SKM-1 treated with dmso at 0.1 percent for 144 hours (cell line): ENCODE measurements at regions not wholly inside any gene's neighbourhood (a gene's known extent, or its start where the extent isn't known, plus 50 kb on each side); places are given as distances from the start of the nearest gene placed in this dataset.
"Not testable (repeated sequence)": the region's sequence is repeated elsewhere in the genome, so short reads cannot be mapped to it uniquely, and the experiment has no call there.

ENCODE experiments used
- DNase-seq: peaks from one replicate; lab custom pipeline; 2025; ENCODE audit not compliant: unreplicated experiment; lab: John Stamatoyannopoulos, UW

- DNase-seq = no peak
These were observed 408.9 kb upstream of the AUTS2 start for GRCh38 chr7:69189406-69189805.

GRCh38 chr7:69190025-69190424, 408.2 kb upstream of the AUTS2 start:
- DNase-seq = no peak

- DNase-seq = no peak
These were observed 407.5 kb upstream of the AUTS2 start for GRCh38 chr7:69190763-69191162.

- DNase-seq = no peak
These were observed 406.1 kb upstream of the AUTS2 start for GRCh38 chr7:69192134-69192533.

GRCh38 chr7:69193061-69193460, 405.2 kb upstream of the AUTS2 start:
- DNase-seq = no peak

- DNase-seq = no peak
These were observed 401.7 kb upstream of the AUTS2 start for GRCh38 chr7:69196593-69196992.

- no peak for DNase-seq
These were observed 400.0 kb upstream of the AUTS2 start for GRCh38 chr7:69198250-69198649.

- DNase-seq = peak; percentile 49
These were observed 399.2 kb upstream of the AUTS2 start for GRCh38 chr7:69199041-69199440.

GRCh38 chr7:69199661-69200060, 398.6 kb upstream of the AUTS2 start:
- DNase-seq = no peak

- DNase-seq = no peak
These were observed 394.4 kb upstream of the AUTS2 start for GRCh38 chr7:69203871-69204270.

- no peak for DNase-seq
These were observed 393.3 kb upstream of the AUTS2 start for GRCh38 chr7:69204943-69205342.

GRCh38 chr7:69205581-69205980, 392.7 kb upstream of the AUTS2 start:
- DNase-seq = no peak

GRCh38 chr7:69208276-69208675, 390.0 kb upstream of the AUTS2 start:
- DNase-seq = no peak

- DNase-seq = no peak
These were observed 389.4 kb upstream of the AUTS2 start for GRCh38 chr7:69208848-69209247.

GRCh38 chr7:69211336-69211735, 386.9 kb upstream of the AUTS2 start:
- DNase-seq = no peak

GRCh38 chr7:69211739-69212138, 386.5 kb upstream of the AUTS2 start:
- DNase-seq = no peak

- no peak for DNase-seq
These were observed 384.4 kb upstream of the AUTS2 start for GRCh38 chr7:69213878-69214277.

GRCh38 chr7:69215516-69215915, 382.8 kb upstream of the AUTS2 start:
- DNase-seq = not testable (repeated sequence)

GRCh38 chr7:69217516-69218350, 380.5 kb upstream of the AUTS2 start:
- DNase-seq = no peak

- no peak for DNase-seq
These were observed 379.7 kb upstream of the AUTS2 start for GRCh38 chr7:69218576-69218975.

- DNase-seq = no peak
These were observed 378.9 kb upstream of the AUTS2 start for GRCh38 chr7:69219381-69219780.

- no peak for DNase-seq
These were observed 372.9 kb upstream of the AUTS2 start for GRCh38 chr7:69225259-69225943.
